ENCODE measurements at regions not wholly inside any gene's neighbourhood (a gene's known extent, or its start where the extent isn't known, plus 50 kb on each side); places are given as distances from the start of the nearest gene placed in this dataset.

- no peaks in the 10 kb centered on the region for H3K9me3 ChIP-seq
- H3K36me3 ChIP-seq = no peaks in the 10 kb centered on the region
- H3K4me1 ChIP-seq = no peaks in the 10 kb centered on the region
- H3K4me3 ChIP-seq = no peak overlapping the region
- H3K27ac ChIP-seq = peak overlapping the region in 1 of 2 donors; percentile 8
- DNase-seq = no peak
- intact Hi-C loops (cut with DNase I; ENCODE audit: low total_unique reads) = no loop called here
- no peaks in the 10 kb centered on the region for H3K27me3 ChIP-seq
- TF ChIP-seq POLR2A (IDR thresholded peaks at IDR 0.05) (no peak), CTCF (IDR thresholded peaks at IDR 0.05) (no peak)
These were observed 376.8 kb downstream of the BCOR start for GRCh38 chrX:39720945-39721344.

GRCh38 chrX:39721566-39722279 lies 376.0 kb downstream of the BCOR start:
- H3K36me3 ChIP-seq = no peaks in the 10 kb centered on the region
- no peak for DNase-seq
- H3K9me3 ChIP-seq = no peaks in the 10 kb centered on the region
- H3K4me3 ChIP-seq = no peak overlapping the region
- H3K27ac ChIP-seq = peak overlapping the region in 1 of 2 donors; percentile 21
- TF ChIP-seq POLR2A (IDR thresholded peaks at IDR 0.05) = no peak
- no peak for TF ChIP-seq CTCF (IDR thresholded peaks at IDR 0.05)
- H3K4me1 ChIP-seq = no peaks in the 10 kb centered on the region
- no peaks in the 10 kb centered on the region for H3K27me3 ChIP-seq
- intact Hi-C loops (cut with DNase I; ENCODE audit: low total_unique reads) = no loop called here

- H3K4me1 ChIP-seq = no peaks in the 10 kb centered on the region
- intact Hi-C loops (cut with DNase I; ENCODE audit: low total_unique reads) = no loop called here
- TF ChIP-seq POLR2A (IDR thresholded peaks at IDR 0.05) (no peak), CTCF (IDR thresholded peaks at IDR 0.05) (no peak)
- H3K27me3 ChIP-seq = no peaks in the 10 kb centered on the region
- H3K4me3 ChIP-seq = no peak overlapping the region
- no peak for DNase-seq
- H3K9me3 ChIP-seq = no peaks in the 10 kb centered on the region
- H3K27ac ChIP-seq = no peak overlapping the region
- no peaks in the 10 kb centered on the region for H3K36me3 ChIP-seq
These were observed 373.2 kb downstream of the BCOR start for GRCh38 chrX:39724544-39724943.

GRCh38 chrX:39725114-39725513 lies 372.6 kb downstream of the BCOR start:
- no peaks in the 10 kb centered on the region for H3K36me3 ChIP-seq
- intact Hi-C loops (cut with DNase I; ENCODE audit: low total_unique reads) = no loop called here
- H3K27me3 ChIP-seq = no peaks in the 10 kb centered on the region
- H3K4me3 ChIP-seq = no peak overlapping the region
- no peaks in the 10 kb centered on the region for H3K9me3 ChIP-seq
- no peaks in the 10 kb centered on the region for H3K4me1 ChIP-seq
- DNase-seq = no peak
- H3K27ac ChIP-seq = no peak overlapping the region
- TF ChIP-seq POLR2A (IDR thresholded peaks at IDR 0.05) = no peak

- Histone ChIP-seq H3K9me3 (no peaks in the 10 kb centered on the region), H3K4me3 (no peak overlapping the region), H3K27me3 (no peaks in the 10 kb centered on the region), H3K36me3 (no peaks in the 10 kb centered on the region), H3K4me1 (no peaks in the 10 kb centered on the region), H3K27ac (peak overlapping the region in 1 of 2 donors; percentile 41)
- TF ChIP-seq POLR2A (IDR thresholded peaks at IDR 0.05) = no peak
- TF ChIP-seq CTCF (IDR thresholded peaks at IDR 0.05) = no peak
- peak; percentile 60 to 68 for DNase-seq
- intact Hi-C loops (cut with DNase I; ENCODE audit: low total_unique reads) = no loop called here
These were observed 371.7 kb downstream of the BCOR start for GRCh38 chrX:39725928-39726619.

Data from uterus (tissue), 3 donors.